ENCODE measurements at regions not wholly inside any gene's neighbourhood (a gene's known extent, or its start where the extent isn't known, plus 50 kb on each side); places are given as distances from the start of the nearest gene placed in this dataset.

DNA sequence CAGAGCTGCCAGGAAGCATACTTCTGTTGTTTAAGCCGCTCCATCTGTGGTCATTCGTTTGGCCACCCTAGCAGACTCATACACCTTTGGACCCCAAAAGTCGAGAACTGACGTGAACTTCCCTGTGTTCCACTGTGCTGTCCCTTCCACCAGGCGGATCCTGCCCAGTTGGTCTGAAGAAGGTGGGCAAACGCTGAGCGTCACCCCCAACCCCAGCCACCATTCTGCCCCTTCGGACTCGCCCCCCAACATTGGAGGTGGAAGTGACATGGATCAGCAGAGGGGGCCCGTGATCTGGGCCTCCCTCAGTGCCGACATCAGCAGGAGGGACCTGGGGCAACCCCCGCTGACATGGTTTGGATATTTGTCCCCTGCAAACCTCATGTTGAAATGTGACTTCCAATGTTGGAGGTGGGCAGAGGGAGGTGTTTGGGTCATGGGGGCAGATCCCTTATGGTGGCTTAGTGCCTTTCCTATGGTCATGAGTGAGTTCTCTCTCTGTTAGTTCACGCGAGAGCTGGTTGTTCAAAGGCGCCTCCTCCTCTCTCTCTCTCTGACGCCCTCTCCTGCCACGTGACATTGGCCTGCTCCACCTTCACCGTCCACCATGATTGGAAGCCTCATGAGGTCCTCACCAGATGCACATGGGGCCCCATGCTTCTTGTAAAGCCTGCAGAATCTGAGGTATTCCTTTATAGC, 93.6 kb upstream of the ZNF507 start:
- Histone ChIP-seq H2BK15ac (ENCODE audit: low read length) (no peak overlapping the region), H3K36me3 (ENCODE audit: control insufficient read depth in 2 of 4, insufficient read depth in 4 of 4, low read length in 3 of 4) (no peaks in the 10 kb centered on the region), H3K4me2 (ENCODE audit: insufficient read depth in 1 of 2, low read depth in 2 of 2, low read length in 2 of 2) (no peak overlapping the region), H4K91ac (replicated peaks; ENCODE audit: insufficient read length, low read length) (no peak overlapping the region), H3K9ac (replicated peaks in 1 of 4; ENCODE audit: extremely low read depth in 1 of 4, low read depth in 3 of 4, low read length in 3 of 4) (no peak overlapping the region), H2AK5ac (ENCODE audit: low read depth, low read length) (no peak overlapping the region), H4K20me1 (replicated peaks in 1 of 2; ENCODE audit: control insufficient read depth in 1 of 2, insufficient read depth in 2 of 2, low read length in 2 of 2) (no peaks in the 10 kb centered on the region), H3K4ac (replicated peaks; ENCODE audit: insufficient read length, low read depth, low read length) (no peak overlapping the region), H2BK20ac (ENCODE audit: low read length) (no peak overlapping the region), H3K27me3 (replicated peaks in 1 of 4; ENCODE audit: control insufficient read depth in 3 of 4, extremely low read depth in 1 of 4, insufficient read depth in 3 of 4, low read length in 3 of 4) (no peaks in the 10 kb centered on the region; a peak in 1 of 7 replicates), H3K27ac (ENCODE audit: low read depth, low read length) (no peak overlapping the region), H3K56ac (replicated peaks; ENCODE audit: insufficient read length, low read depth, low read length) (no peak overlapping the region), H3K18ac (ENCODE audit: extremely low read depth, low read length) (no peak overlapping the region), H2BK12ac (ENCODE audit: low read depth, low read length) (no peak overlapping the region), H3K4me3 (ENCODE audit: extremely low read depth in 1 of 4, insufficient read depth in 2 of 4, low read depth in 3 of 4, low read length in 4 of 4) (no peak overlapping the region), H4K5ac (ENCODE audit: insufficient read length, low read depth, low read length) (no peak overlapping the region), H3K79me2 (ENCODE audit: control insufficient read depth in 1 of 2, insufficient read depth in 2 of 2, low read length in 2 of 2) (no peaks in the 10 kb centered on the region), H3K23ac (ENCODE audit: insufficient read length) (no peak overlapping the region), H3K14ac (ENCODE audit: insufficient read length) (no peak overlapping the region), H3K23me2 (ENCODE audit: low read depth, low read length) (no peaks in the 10 kb centered on the region), H2AFZ (ENCODE audit: low read length) (no peak overlapping the region), H3K79me1 (ENCODE audit: low read depth, low read length) (no peaks in the 10 kb centered on the region), H4K8ac (ENCODE audit: extremely low read depth, insufficient read depth, low read length) (no peak overlapping the region), H3K9me3 (ENCODE audit: insufficient read depth in 2 of 2, low read depth in 1 of 2, low read length in 1 of 2) (no peaks in the 10 kb centered on the region), H3K4me1 (replicated peaks in 1 of 4; ENCODE audit: control insufficient read depth in 3 of 4, insufficient read depth in 4 of 4, low read length in 3 of 4) (no peaks in the 10 kb centered on the region), H2BK120ac (replicated peaks; ENCODE audit: low read depth, low read length) (no peak overlapping the region), H2BK5ac (ENCODE audit: low read depth, low read length) (no peak overlapping the region)
- WGBS, 2 experiments (ENCODE audit: extremely low coverage in 1 of 2, insufficient coverage in 1 of 2, insufficient read length in 1 of 2, insufficient replicate concordance in 2 of 2, low coverage in 1 of 2, low lambda C conversion rate in 2 of 2, missing lambda C conversion rate in 1 of 2) = 91% methylated on average over 14 of the region's 18 CpGs; no CpG with 5 or more reads in 1 of the 2 experiments
- DNase-seq (ENCODE audit: low read depth in 1 of 2, low spot score in 2 of 2) (peak in 1 of 2 experiments; percentile 27), FAIRE-seq (no peak)
- POLR2A ChIA-PET (ENCODE audit: partially characterized antibody) = no interaction called here
- CTCF ChIA-PET (ENCODE audit: partially characterized antibody) = interaction anchor here (1.0 to 2.1 kb wide), 4 partner anchors 14 to 1582 kb away, joined by 3 to 6 read pairs (median 3); no protein-coding TSS in a partner anchor
- TF ChIP-seq RBBP5 (IDR thresholded peaks at IDR 0.05; ENCODE audit: borderline replicate concordance, low read depth, low read length) (no peak), BCL11A (IDR thresholded peaks at IDR 0.05; ENCODE audit: low read depth in 2 of 2, low read length in 2 of 2) (no peak), SUZ12 (IDR thresholded peaks at IDR 0.05; ENCODE audit: low read length) (no peak), SAP30 (IDR thresholded peaks at IDR 0.05; ENCODE audit: insufficient read depth, insufficient replicate concordance, low read length) (no peak), HDAC6 (IDR thresholded peaks at IDR 0.05; ENCODE audit: low read depth, low read length) (no peak), POLR2A (IDR thresholded peaks at IDR 0.05; ENCODE audit: control extremely low read depth in 1 of 2, low read depth in 2 of 2, low read length in 2 of 2) (no peak), GTF2F1 (IDR thresholded peaks at IDR 0.05; ENCODE audit: borderline replicate concordance, low read depth, low read length) (no peak), CREB1 (IDR thresholded peaks at IDR 0.05) (no peak), CTBP2 (IDR thresholded peaks at IDR 0.05; ENCODE audit: borderline replicate concordance, insufficient read depth, insufficient read length, low read length) (no peak)
- TF ChIP-seq, protein P1, sequence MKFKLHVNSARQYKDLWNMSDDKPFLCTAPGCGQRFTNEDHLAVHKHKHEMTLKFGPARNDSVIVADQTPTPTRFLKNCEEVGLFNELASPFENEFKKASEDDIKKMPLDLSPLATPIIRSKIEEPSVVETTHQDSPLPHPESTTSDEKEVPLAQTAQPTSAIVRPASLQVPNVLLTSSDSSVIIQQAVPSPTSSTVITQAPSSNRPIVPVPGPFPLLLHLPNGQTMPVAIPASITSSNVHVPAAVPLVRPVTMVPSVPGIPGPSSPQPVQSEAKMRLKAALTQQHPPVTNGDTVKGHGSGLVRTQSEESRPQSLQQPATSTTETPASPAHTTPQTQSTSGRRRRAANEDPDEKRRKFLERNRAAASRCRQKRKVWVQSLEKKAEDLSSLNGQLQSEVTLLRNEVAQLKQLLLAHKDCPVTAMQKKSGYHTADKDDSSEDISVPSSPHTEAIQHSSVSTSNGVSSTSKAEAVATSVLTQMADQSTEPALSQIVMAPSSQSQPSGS (IDR thresholded peaks at IDR 0.05; ENCODE audit: low read length) = no peak
- TF ChIP-seq, protein P2, sequence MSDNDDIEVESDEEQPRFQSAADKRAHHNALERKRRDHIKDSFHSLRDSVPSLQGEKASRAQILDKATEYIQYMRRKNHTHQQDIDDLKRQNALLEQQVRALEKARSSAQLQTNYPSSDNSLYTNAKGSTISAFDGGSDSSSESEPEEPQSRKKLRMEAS (IDR thresholded peaks at IDR 0.05) = no peak
